ENCODE measurements at regions not wholly inside any gene's neighbourhood (a gene's known extent, or its start where the extent isn't known, plus 50 kb on each side); places are given as distances from the start of the nearest gene placed in this dataset.

DNA sequence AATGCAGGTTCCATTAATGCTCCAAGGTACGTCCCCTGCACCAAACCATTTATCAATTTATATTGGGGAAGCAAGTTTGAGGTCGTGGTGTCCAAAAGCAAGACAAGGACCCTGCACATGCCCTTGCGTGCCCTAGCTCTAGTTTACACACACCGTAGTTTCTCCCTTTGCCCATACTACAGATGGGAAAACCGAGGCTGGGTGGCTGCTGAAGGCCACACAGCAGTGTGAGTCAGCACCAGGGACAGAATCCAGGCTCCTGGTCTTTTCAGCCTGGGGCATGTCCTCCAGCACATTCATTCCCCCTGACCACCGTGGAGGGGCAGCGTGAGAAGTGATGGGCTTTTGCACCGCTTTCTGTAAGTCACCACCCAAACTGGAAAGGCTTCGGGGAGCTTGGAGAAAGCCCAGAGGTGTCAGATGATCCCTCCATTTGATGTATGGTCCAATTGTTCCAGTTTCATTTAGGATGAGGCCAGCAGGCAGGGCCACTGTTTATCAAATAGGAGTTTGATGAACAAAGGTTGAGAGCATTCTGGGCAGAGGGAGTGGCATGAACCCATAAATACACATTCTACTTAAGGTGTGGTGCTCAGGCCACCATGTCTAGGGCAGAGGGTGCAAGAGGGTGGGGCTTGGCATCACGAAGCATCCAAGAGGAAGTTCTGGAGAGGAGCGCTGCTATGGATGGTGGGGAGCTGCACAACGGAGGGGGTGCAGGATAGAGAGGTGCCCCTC, 274.1 kb downstream of the HAUS1 start:
- no peaks in the 10 kb centered on the region for H3K9me3 ChIP-seq (ENCODE audit: low read depth, low read length)
- DNase-seq (ENCODE audit: insufficient read length, low spot score, missing footprints): no peak
- no peak overlapping the region for H3K4me3 ChIP-seq (ENCODE audit: insufficient read depth, low read length)
- no peaks in the 10 kb centered on the region for H3K79me2 ChIP-seq (ENCODE audit: insufficient read depth, low read length)
- TF ChIP-seq, protein P1, sequence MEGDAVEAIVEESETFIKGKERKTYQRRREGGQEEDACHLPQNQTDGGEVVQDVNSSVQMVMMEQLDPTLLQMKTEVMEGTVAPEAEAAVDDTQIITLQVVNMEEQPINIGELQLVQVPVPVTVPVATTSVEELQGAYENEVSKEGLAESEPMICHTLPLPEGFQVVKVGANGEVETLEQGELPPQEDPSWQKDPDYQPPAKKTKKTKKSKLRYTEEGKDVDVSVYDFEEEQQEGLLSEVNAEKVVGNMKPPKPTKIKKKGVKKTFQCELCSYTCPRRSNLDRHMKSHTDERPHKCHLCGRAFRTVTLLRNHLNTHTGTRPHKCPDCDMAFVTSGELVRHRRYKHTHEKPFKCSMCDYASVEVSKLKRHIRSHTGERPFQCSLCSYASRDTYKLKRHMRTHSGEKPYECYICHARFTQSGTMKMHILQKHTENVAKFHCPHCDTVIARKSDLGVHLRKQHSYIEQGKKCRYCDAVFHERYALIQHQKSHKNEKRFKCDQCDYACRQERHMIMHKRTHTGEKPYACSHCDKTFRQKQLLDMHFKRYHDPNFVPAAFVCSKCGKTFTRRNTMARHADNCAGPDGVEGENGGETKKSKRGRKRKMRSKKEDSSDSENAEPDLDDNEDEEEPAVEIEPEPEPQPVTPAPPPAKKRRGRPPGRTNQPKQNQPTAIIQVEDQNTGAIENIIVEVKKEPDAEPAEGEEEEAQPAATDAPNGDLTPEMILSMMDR (IDR thresholded peaks at IDR 0.05; ENCODE audit: extremely low read depth, low read depth, low read length): no peak
- H3K4me2 ChIP-seq (ENCODE audit: insufficient read depth, low read length): no peak overlapping the region
- H3K27ac ChIP-seq (ENCODE audit: low read depth, low read length): no peak overlapping the region
- H3K27me3 ChIP-seq (ENCODE audit: insufficient read depth, low read length): no peaks in the 10 kb centered on the region
- H3K36me3 ChIP-seq (ENCODE audit: insufficient read depth, low read length): no peaks in the 10 kb centered on the region
- H2AFZ ChIP-seq (ENCODE audit: low read length): no peak overlapping the region
- H4K20me1 ChIP-seq (ENCODE audit: insufficient read depth, low read length): no peaks in the 10 kb centered on the region
- H3K4me1 ChIP-seq (ENCODE audit: insufficient read depth, low read length): no peaks in the 10 kb centered on the region

DNA sequence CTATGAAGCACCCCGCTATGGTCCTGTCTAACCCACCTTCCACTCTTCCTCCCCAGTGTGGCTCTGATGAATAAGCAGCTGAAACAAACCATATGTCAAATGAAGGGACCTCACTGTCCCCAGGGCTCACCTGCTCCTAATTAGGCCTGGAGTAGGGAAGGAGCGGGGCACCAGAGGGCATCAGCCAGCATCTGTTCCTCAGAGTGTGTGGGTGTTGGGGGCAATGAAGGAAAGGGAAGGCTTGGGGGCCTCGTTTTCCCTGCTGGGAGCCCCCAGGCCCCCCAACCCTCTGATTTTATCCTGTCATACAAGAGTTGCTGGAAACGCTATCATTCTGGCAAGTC, 274.7 kb downstream of the HAUS1 start:
- no peaks in the 10 kb centered on the region for H3K79me2 ChIP-seq (ENCODE audit: insufficient read depth, low read length)
- TF ChIP-seq, protein P1 (IDR thresholded peaks at IDR 0.05; ENCODE audit: extremely low read depth, low read depth, low read length): no peak
- H3K36me3 ChIP-seq (ENCODE audit: insufficient read depth, low read length): no peaks in the 10 kb centered on the region

DNA sequence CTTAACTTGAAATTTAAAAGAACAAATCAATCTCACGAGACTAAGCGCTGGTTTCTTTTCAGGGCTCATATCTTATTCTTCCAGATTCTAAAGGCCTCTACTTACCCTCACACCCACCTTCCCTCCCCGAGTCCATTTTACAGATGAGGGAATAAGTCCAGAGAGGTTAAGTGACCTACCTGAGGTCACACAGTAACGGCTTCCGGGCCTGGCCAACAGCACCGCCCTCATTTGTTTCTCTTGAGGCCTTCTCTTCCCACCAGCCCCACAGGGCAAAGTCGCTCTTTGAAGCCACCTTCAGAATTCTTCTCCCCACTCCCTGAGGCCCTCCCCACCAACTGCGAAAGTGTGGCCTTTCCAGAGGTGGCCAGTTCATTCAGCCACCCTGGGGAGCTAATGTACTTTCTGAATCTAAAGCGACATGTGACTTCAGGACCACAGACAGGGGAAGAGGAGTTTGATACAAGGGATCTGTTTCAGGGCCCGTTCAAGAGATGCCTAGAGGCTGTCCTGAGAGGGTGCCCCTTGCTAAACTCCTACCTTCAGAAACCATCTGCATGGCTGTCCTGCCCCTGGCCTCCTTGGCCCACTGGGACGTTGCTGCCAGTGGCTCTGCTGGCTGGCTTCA, 275.3 kb downstream of the HAUS1 start:
- Histone ChIP-seq H2AFZ (ENCODE audit: low read length) (no peak overlapping the region), H3K4me2 (ENCODE audit: insufficient read depth, low read length) (no peak overlapping the region), H4K20me1 (ENCODE audit: insufficient read depth, low read length) (no peaks in the 10 kb centered on the region), H3K4me3 (ENCODE audit: insufficient read depth, low read length) (no peak overlapping the region), H3K36me3 (ENCODE audit: insufficient read depth, low read length) (no peaks in the 10 kb centered on the region), H3K9me3 (ENCODE audit: low read depth, low read length) (no peaks in the 10 kb centered on the region), H3K79me2 (ENCODE audit: insufficient read depth, low read length) (no peaks in the 10 kb centered on the region), H3K4me1 (ENCODE audit: insufficient read depth, low read length) (no peaks in the 10 kb centered on the region), H3K27ac (ENCODE audit: low read depth, low read length) (no peak overlapping the region), H3K27me3 (ENCODE audit: insufficient read depth, low read length) (no peaks in the 10 kb centered on the region)
- no peak for DNase-seq (ENCODE audit: insufficient read length, low spot score, missing footprints)
- TF ChIP-seq, protein P1 (IDR thresholded peaks at IDR 0.05; ENCODE audit: extremely low read depth, low read depth, low read length): no peak

More for the DNA sequence above, 274.7 kb downstream of the HAUS1 start:
- H3K4me2 ChIP-seq (ENCODE audit: insufficient read depth, low read length): no peak overlapping the region
- H3K27ac ChIP-seq (ENCODE audit: low read depth, low read length): no peak overlapping the region
- no peaks in the 10 kb centered on the region for H3K27me3 ChIP-seq (ENCODE audit: insufficient read depth, low read length)
- no peaks in the 10 kb centered on the region for H4K20me1 ChIP-seq (ENCODE audit: insufficient read depth, low read length)
- no peak overlapping the region for H2AFZ ChIP-seq (ENCODE audit: low read length)
- no peak overlapping the region for H3K4me3 ChIP-seq (ENCODE audit: insufficient read depth, low read length)
- no peaks in the 10 kb centered on the region for H3K9me3 ChIP-seq (ENCODE audit: low read depth, low read length)
- DNase-seq (ENCODE audit: insufficient read length, low spot score, missing footprints): no peak
- no peaks in the 10 kb centered on the region for H3K4me1 ChIP-seq (ENCODE audit: insufficient read depth, low read length)

DNA sequence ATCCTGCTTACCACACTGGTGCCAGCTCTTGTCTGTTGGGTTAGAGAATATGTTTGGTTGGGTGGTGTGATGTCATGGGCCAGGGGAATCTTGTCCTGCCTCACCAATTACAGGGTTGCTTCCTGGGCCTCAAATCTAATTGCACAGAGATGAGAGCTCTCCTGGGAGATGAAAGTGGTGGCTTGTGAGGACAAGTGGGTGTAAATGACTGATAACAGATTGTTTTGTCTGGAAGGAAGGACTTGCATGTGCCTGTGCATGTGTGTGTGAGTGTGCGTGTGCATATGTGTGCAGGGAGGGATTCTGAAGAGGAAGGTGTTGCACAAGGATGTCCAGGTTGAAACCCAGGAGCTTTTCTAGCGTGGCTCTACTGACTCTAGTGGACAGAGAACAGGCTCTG, 271.9 kb downstream of the LOXHD1 start:
- DNase-seq (ENCODE audit: insufficient read length, low spot score, missing footprints): no peak
- Histone ChIP-seq H3K9me3 (ENCODE audit: low read depth, low read length) (no peaks in the 10 kb centered on the region), H2AFZ (ENCODE audit: low read length) (no peak overlapping the region), H3K79me2 (ENCODE audit: insufficient read depth, low read length) (no peaks in the 10 kb centered on the region), H3K27ac (ENCODE audit: low read depth, low read length) (no peak overlapping the region), H3K36me3 (ENCODE audit: insufficient read depth, low read length) (no peaks in the 10 kb centered on the region), H3K4me2 (ENCODE audit: insufficient read depth, low read length) (no peak overlapping the region), H4K20me1 (ENCODE audit: insufficient read depth, low read length) (no peaks in the 10 kb centered on the region), H3K4me3 (ENCODE audit: insufficient read depth, low read length) (no peak overlapping the region), H3K4me1 (ENCODE audit: insufficient read depth, low read length) (no peaks in the 10 kb centered on the region), H3K27me3 (ENCODE audit: insufficient read depth, low read length) (peaks cover 7% of the 10 kb centered on the region)
- TF ChIP-seq, protein P1 (IDR thresholded peaks at IDR 0.05; ENCODE audit: extremely low read depth, low read depth, low read length): no peak

Data from osteoblast (primary cell).